GM12878 (cell line): ENCODE measurements at regions not wholly inside any gene's neighbourhood (a gene's known extent, or its start where the extent isn't known, plus 50 kb on each side); places are given as distances from the start of the nearest gene placed in this dataset.

ENCODE experiments used
- CTCF ChIP-seq, 3 experiments: IDR thresholded peaks in 2 of 3; conservative IDR thresholded peaks in 1 of 3; 2 replicates each; pipeline ENCODE4 v1.5.1; 2011; ENCODE audit warnings: low read depth in 3 of 3, low read length in 3 of 3, mild to moderate bottlenecking in 3 of 3, control low read depth in 2 of 3, moderate library complexity in 2 of 3, inconsistent platforms in 1 of 3, mixed read lengths in 1 of 3; ENCODE audit not compliant: control insufficient read depth in 2 of 3, insufficient read depth in 1 of 3; ENCODE audit errors: extremely low read depth in 1 of 3
- MXI1 ChIP-seq: fragments of 150-350 bp; IDR thresholded peaks from 2 replicates; pipeline ENCODE4 v1.6.1; 2011; ENCODE audit warnings: low read depth, mild to moderate bottlenecking, inconsistent platforms, low read length, improper control_type of control experiment
- NR2C2 ChIP-seq: IDR thresholded peaks from 2 replicates; pipeline ENCODE4 v1.6.1; 2011; ENCODE audit warnings: borderline replicate concordance, low read depth; ENCODE audit not compliant: control insufficient read depth, insufficient read length
- POLR2A ChIP-seq: IDR thresholded peaks from 2 replicates; pipeline ENCODE4 v1.6.1; 2011; ENCODE audit warnings: low read depth, mild to moderate bottlenecking, low read length
- RELA ChIP-seq: fragments of 450-650 bp; IDR thresholded peaks from 2 replicates; pipeline ENCODE4 v1.8.0; 2014; ENCODE audit warnings: borderline replicate concordance; ENCODE audit not compliant: partially characterized antibody
- TAF1 ChIP-seq: IDR thresholded peaks from 2 replicates; pipeline ENCODE4 v1.6.1; 2011; ENCODE audit warnings: mild to moderate bottlenecking, low read depth, low read length, borderline replicate concordance
- ZBTB11 ChIP-seq: fragments of 450-650 bp; formaldehyde crosslinking; IDR thresholded peaks from 2 replicates; pipeline ENCODE4 v1.5.0; 2022; ENCODE audit warnings: mild to moderate bottlenecking, missing genetic modification characterization
- ZNF24 ChIP-seq: fragments of 450-650 bp; IDR thresholded peaks from 2 replicates; pipeline ENCODE4 v1.6.1; 2017; ENCODE audit warnings: antibody characterized with exemption, mild to moderate bottlenecking
- ZNF274 ChIP-seq: IDR thresholded peaks from one replicate; pipeline ENCODE4 v1.8.0; 2011; ENCODE audit not compliant: insufficient read length, insufficient read depth

- TF ChIP-seq ZNF274 = no peak
- TF ChIP-seq ZBTB11 (CRISPR knock-in tag) = no peak
- TF ChIP-seq NR2C2 = no peak
- no peak for TF ChIP-seq CTCF (IDR thresholded peaks at IDR 0.05 in 2 of 3, conservative IDR thresholded peaks at IDR 0.05 in 1 of 3; ENCODE audit: control insufficient read depth in 2 of 3, extremely low read depth in 1 of 3, insufficient read depth in 1 of 3, low read depth in 3 of 3, low read length in 3 of 3)
- no peak for TF ChIP-seq POLR2A
- no peak for TF ChIP-seq TAF1
- TF ChIP-seq RELA = no peak
- no peak for TF ChIP-seq ZNF24
- no peak for TF ChIP-seq MXI1
Measured at GRCh38 chr2:776487-776886, 99.3 kb upstream of the TMEM18 start.
